CD4-positive, alpha-beta T cell treated with Interferon alpha-2 for 1 hour (primary cell): ENCODE measurements at regions not wholly inside any gene's neighbourhood (a gene's known extent, or its start where the extent isn't known, plus 50 kb on each side); places are given as distances from the start of the nearest gene placed in this dataset.

Experiments used
- DNase-seq, 2 donors: peaks; one replicate each; pipeline ENCODE4 v3.0.0-alpha.2; 2020 to 2022

DNA sequence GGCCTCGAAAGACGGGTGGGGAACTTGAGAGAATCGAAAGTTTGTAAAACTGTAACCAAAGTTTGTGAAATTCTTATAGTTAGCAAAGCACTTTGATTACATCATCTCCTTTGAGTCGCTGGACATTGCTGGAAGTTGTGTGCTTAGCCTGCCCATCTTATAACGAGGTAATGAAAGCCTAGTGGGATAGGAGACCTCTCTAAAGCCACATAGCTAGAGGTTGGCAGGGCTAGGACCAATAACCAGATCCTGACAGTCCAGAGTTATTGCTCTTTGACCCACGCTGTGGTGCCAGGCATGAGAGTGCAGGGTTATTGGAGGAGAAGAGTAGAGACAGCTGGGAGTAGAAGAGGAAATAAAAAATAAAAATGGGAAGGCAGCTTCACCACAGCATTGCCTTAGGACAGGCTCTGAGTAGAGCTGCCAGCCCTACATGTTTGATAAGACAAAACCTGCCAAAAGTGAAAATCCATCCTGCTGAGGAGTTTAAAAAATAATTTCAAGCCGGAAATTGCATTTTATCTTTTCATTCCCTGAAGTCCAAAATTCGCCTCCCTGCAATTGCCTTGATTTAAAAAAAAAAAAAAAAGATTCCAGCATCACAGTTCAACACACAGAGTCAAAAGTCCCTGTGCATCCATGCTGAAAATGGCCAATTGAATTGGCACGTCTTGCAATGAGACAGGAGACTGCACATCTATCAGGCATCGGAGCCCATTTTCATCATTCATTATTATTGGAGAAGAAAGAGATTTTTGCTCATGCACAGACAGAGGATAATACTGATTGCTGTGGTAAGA, 225.5 kb upstream of the POU2AF2 start:
- no peak for DNase-seq

DNA sequence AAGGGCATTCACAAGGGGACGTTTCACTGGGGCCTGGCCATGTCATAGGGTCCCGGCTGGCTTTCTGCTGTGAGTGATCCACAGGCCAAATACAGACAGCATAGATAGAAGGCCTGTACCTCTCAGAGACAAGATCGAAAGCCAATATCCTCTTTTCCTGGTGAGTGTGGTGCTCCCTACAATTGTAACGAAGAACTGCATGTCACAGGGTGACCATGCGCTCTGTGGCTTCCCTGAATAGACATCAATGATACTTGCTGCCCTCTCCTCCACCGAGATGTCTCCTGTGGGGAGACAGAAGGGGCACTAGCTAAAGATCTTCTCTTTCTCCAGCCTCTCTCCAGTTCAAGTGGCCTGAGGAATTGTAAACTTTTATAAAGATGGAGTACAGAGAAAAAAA, 226.1 kb upstream of the POU2AF2 start:
- DNase-seq, result no peak

DNA sequence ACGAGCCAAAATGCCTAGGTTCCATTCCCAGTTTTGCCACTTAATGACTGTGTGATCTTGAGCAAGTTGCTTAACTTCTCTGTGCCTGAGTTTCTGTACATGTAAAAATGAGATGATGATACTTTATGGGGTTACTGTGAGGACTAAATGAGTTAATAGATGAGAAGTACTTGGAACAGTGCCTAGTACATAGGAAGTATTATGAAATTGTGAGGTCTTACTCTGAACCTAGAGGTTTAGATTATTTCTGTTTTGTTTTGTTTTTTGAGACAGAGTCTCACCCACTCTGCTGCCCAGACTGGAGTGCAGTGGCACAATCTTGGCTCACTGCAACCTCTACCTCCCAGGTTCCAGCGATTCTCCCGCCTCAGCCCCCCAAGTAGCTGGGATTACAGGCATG, 227.0 kb upstream of the POU2AF2 start:
- no peak for DNase-seq

DNA sequence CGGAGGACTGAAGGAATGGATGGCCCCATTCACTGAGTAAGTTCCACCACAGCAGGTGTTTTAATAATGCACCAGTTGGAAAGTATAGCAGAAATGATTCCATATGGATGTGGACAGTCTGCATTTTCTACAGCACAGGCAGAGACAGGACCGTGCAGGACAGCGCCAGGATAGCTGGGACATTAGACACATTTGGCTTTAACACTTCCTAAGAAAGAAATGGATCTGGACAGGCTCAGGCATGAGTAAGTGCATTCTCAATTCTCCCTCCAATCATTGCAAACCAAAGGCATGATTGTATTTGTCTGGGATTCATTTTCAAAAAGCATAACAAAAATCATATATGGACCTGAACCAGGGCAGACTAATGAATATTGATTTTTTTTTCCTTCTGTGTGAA, 233.0 kb upstream of the POU2AF2 start:
- DNase-seq, result no peak

DNA sequence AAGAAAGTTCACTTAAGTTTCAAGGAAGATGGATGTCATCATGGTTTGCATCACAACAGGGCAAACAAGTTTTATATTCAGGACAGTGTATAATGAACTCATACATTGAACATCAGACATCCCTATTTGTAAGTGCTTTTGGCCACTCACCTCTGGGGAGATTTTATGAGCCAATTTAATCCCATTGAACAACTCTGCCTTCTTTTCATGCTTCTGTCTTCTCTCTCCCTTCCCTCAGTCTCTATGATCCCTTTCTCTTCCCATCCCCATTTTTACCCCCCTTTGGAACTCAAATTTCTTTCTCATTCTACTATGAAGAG, 234.3 kb upstream of the POU2AF2 start:
- DNase-seq, result no peak

DNA sequence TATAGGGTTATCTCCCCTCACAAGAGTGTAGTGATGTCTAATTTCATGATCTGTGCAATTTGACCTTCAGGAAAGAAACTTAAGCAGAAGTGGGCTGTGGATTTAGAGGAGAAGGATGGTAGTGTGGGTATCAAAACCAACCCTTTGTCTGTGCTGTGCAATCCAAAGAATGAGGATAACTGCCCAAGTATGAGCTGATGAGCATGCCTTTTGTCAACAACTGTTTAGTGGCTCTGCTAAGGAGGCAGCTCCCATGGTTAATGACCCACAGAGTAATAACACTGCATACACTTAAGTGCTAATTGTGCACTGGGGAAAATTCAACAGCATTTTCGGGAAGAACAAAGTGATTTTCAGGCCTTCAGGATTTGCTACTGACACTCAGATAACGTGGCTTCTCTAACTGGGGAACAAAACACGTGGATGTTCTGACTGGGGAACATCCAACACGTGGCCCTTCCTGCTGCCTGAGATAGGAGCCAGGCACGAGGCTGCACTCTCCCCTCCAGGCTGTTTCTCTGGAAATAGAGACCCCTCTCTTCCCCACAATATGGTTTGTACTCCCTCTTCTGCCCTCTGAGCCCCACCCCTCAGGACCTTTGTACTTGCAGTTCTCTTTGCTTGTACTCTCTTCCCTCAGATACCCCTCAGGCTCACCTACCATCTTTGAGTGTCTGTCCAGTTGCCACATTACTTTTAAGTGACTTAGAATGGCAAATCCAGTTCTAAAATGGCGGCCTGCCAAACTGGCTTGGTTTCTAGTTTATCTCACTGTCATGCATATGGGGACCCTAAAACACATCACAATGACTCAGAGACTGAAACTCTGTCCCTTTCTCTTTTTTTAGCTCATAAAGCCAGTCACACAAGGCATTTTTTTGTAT, 234.9 kb upstream of the POU2AF2 start:
- DNase-seq, result no peak

DNA sequence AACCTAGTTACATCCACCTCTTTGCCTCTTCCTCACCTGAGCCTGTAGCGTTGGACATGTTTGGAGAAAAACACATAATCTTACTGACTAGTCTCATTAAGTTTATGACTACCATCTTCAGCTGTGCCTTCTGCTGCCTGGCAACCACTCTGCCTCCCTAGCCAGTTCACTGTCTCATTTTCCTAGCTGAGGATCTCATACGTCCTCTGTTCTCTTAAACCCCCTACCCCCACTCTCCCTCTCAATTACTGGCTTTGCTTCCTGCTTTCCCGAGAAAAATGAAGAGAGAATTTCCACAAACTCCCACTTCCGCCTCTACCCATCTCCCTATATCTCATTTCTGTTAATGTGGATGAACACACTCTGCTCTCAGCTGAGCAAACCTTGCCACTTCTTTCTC, 239.3 kb upstream of the POU2AF2 start:
- DNase-seq, result no peak

DNA sequence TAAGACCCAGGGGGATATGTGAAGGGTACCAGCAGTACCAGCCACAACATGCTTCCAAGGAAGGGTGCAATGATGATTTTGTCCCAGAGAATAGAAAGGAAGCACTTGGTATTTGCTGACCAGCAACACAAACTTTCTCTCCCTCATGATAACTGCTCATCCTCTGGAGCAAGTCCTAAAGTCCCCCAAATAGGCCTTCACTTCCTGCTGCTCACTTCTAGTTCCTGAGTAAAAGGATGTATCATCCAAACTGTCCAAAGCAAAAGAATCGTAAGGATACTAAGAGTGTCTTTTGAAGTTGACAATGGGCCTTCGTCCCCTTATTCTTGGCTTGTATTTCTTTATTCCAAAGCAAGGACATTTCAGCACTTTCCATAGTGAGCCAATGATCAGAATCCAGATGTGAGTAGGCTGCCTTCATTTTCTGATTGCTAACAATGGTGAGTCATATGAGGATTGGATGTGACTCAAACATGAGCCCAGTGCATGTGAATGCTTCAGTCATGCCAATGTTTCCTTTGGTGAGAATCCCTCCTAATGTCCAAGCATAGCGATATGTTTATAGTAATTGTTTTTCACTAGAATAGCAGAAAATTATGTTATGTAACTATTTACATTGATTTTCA, 243.4 kb upstream of the POU2AF2 start:
- no peak for DNase-seq

DNA sequence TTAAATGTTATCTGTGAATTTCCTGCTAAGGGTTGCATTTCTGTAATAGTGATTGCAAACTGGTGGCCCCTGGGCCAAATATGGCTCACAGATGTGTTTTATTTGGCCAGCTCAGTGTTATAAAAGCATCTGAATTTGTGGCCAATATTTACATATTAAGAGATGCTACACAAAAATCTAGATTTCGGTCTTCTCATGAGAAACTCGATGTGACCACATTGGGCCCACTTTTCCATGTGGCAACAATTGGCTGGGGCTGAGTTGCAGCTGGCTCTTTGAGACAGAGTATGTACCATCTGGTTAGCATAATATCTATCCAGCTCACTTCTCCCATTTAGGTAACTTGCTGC, 244.5 kb upstream of the POU2AF2 start:
- no peak for DNase-seq

DNA sequence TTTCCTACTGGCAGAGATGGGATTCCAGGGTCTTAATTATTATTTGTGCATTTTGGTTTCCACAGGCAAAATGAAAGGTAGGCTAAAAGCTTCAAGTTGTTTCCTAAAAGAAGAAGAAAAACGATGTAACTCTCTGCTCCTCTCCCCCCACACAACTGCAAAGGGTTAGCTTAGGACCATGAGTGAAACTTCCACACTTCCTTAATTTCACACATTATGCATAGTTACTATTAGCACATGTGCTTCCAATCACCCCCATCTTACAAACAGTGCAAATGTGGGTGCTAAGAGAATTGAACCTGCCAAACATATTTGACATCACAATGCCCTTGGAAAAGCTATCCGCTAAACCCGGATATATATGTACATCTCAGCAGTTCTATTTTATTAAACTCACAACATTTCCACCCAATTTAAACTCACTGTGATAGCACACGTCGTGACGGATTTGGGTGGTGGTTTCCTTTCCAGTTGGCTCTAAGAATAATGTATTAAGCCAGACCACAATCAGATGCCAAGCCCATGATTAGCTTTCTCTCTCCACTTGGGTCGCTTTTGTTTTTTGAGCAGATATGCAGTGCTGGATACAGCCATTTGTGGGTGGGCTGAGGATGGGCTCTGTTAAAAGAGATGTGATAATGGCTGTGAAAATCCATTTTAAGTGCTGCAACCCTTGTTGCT, 245.0 kb upstream of the POU2AF2 start:
- no peak for DNase-seq

DNA sequence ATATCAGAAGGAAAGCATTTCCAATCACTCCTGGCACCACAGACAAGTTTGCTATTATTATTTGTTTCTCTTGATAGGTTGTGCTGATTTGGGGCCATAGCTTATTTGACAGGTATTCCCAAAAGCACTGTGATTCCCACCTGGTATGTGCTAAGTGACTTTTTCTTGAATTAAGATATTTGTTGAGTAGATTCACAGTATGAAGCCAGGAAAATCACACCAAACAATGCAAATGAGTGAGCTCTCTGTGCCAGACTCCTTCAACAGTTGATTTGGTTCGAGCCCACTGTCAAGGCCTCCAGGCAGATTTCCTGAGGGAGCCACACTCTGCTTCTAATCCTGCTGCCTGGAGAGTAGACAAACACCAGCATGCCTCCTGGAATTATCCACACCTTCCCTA, 253.0 kb upstream of the POU2AF2 start:
- DNase-seq, result no peak

DNA sequence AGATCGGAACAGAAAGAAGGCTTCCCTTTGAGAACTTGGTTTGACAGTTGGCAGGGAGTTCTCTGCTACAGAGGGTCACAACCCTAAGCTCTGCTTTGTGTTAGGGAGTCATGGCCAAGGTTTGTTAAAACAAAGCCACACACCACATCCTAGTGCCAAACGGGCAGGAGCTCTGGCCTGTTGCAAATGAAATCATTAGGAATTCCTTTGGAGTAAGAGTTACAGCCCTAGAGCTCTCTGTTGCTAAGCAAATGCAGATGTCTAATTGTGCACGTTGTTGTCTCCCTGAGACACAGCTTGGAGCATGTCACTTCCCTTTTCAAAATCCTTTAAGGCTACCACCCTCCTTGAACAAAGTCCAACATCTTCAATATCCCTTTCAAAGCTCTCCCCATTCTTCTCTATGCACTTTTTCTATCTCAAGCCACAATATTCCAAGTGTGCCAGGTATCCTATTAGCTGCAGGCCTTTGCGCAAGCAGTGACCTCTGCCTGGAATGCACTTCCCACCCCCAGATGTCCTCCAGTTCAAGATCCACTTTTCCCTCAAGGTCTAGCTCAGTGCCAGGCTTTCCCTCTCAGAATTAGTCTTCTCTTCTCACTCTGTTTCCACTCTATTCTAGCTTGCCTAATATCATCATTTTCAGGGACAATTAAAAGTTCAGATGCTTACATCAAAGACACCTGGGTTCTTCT, 253.7 kb upstream of the POU2AF2 start:
- no peak for DNase-seq

DNA sequence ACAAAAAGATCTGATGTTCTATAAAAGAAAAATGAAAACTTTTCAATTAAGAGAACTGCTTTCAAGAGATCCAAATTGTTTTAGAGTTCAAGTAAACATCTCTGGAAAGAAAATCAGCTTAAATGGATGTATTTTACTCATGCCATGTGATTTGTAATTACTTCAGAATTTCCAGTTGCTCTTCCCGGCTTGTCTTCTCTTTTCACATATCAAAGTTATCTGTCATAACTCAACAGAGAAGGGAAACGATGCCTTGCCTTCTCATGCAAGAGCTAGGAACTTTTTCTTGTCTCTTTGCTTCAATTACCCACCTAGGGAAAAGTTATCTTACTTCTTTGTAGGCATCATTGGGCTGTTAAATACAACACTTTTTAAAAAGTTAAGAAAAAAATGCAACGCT, 255.2 kb upstream of the POU2AF2 start:
- no peak for DNase-seq

DNA sequence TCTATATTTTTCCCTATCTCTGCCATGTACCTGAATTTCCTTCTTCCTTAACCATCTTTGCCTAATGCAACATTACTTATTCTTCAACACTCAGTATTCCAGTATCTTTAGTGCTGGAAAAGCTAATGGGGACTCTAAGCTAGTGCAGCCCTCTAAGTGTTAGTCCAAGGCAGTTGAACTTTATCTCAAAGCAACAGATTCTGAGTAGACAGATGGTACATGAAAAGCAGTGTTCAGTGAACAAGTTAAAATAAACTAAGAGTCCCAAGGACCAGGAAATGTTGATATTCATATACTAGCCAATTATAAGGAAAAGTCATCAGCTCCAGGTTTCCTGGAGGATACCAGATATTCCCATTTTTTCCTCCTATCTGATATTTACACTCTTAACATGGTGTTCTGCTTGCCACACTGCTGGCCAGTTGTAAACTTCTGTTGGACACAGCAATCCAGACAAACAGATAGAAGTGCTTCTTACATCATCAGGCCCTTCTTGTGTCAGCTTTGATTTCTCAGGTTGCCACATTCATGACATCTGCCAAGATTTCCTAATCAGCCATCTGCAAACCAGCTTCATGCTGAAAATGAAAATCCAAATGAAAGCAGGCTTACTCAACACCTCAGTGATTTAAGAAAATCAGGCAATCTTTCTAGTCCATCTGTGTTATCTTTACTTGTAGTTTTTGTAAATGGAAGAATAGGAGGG, 255.9 kb upstream of the POU2AF2 start:
- DNase-seq, result peak in 1 of 2 donors; percentile 31

DNA sequence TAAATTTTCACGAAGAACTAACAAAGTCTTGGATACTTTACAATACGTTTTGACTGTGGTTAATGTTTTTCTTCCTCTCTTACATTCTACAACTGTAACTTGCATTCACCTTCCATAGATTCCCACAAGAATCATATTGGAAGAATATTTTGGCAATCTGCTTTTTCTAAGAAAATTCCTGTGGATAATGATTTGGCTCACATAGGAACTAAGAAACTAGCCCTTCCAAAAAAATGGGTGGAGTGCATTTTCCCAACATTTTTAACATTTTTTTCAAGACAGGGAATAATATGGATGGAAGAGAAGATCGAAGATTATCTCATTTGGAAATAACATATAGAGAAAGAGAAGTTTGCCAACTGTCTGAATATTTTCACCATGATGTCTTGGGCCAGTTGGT, 256.9 kb upstream of the POU2AF2 start:
- no peak for DNase-seq

DNA sequence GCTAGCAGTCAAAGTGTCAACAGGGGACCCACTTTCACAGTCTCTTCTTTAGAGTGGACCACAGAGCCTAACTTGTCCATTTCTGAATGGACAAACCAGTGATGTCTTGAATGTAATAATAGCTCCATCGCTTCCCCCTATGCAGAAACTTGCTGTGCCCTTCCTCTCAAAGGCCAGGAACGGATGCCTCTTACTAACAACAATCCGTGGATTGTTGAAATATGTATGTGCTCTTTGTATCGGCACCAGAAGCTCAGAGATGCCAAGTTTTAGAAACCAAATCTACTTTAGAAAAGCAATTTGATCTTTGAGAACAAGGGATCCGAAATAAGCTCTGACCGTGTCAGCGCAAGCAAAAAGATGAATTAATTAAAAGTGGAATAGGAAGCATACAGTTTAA, 259.5 kb upstream of the POU2AF2 start:
- no peak for DNase-seq

DNA sequence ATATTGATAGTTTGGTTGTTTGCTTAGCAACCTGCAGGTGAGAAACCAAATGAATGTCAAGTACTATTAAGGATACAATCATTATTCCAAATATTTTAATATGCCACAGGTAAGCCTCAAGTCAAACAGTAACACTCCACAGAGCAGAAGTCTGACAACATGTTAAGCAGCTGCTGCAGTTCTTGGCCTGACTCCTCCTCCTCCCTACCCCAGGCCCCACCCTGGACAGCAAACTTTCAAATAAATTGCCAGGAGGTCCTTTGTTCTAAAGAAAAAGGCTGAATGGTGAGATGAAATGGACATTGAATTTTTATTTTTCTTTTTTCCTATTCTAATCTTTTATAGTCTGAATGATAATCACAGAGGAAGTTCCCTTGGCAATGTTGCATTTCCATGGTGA, 260.0 kb upstream of the POU2AF2 start:
- no peak for DNase-seq

DNA sequence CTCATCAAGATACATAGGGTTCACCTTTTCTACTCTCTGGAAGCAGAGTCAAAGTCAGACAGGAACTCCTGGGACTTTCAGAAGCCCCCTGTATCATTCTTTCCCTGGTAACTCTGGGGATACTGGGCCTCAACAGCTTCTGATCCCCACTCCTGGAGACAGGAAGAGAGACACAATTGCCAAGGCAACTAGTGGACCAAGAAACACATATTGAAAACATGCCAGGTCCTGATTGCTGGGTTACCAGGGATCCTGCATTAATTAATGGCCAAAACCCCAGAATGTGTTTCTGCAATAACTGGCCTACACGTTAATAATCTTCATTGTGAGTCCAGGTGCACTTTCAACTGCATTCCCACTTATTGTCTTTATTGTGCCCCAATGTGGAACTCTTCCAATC, 260.8 kb upstream of the POU2AF2 start:
- DNase-seq, result no peak

DNA sequence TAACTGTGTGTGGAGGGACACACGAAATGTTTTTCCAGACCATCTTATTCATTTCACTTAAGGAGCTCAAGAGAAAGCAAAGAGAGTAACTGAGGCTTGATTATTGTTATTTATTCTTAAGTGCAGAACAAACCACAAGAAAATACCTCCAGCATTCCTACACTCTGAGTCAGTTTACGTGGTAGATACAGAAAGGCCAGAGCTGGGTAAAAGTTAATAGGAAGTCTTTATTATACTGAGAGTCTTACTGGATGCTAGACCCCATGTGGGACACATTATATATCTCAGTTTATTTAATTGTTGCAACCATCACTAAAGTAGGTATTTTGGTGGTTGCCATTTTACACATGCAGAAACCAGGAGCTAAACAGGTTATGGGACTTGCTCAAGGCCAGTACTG, 261.4 kb upstream of the POU2AF2 start:
- DNase-seq, result no peak

DNA sequence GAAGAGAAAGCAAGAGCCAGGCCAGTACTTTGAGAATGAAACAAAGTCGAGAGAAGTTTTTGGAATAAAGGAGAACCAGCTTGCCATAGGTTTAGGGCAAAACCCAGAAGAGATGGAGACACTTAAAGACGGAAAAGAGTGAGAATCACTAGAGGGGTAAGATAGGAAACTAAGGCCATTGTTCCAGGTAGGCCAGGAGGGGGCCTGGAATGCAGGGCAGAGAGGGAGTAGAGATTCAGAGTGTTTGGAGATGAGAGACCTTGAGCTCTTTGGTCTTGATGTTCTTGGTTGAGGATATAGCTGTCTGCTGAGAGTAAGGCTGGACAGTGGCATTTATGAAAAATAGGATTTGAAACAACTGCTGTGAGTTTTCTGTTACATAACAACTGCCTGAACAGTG, 263.3 kb upstream of the POU2AF2 start:
- no peak for DNase-seq

DNA sequence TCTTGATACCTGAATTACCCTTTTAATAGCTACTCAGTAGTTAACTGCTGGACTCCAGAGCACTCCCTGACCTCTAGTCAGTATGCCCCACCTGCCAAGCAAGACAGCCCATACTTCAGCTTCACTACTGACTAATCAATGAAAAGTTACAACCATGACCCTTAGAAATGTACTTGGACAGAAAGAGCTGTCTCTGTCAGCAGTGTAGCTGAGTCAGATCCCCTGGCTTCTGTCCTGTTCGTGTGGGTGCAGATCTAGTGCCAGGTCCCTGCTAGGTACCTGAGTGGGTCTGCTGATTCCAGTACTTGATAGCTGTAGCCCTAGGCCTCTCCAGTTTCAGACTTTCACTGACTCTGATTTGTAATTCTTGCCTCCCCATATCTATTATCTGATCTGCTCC, 265.8 kb upstream of the POU2AF2 start:
- DNase-seq, result no peak

DNA sequence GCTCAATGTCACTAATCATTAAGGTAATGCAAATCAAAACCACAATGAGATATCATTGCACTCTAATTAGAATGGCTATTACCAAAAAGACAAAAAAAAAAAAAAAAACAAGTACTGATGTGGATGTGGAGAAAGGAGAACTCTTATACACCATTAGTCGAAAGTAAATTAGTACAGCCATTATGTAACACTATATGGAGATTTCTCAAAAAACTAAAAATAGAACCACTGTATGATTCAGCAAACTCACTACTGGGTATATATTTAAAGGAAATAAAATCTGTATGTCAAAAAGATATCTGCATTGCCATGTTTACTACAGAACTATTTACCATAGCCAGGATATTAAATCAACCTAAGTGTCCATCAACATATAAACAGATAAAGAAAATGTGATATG, 265.4 kb upstream of the ARHGAP20 start:
- DNase-seq, result no peak
